ENCODE measurements at regions not wholly inside any gene's neighbourhood (a gene's known extent, or its start where the extent isn't known, plus 50 kb on each side); places are given as distances from the start of the nearest gene placed in this dataset.

DNA sequence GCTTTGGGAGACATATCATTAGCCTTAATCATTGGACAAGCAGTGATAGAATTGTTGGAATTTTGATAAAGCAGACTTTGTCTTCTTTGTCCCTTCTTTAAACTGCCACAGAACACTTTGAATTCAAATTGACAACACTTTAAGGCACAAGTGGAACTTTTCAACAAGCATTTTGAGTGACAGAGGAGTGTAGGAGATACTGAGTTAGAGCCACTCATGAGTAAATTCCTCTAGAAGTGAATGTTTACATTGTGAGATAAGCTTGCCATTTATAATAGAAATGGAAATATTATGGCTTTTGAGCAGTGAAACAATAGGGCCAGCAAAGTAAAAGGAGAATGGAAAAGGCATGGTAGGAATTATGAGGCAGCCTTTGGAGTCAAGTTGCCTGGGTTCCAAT, 515.8 kb downstream of the SLITRK6 start (continued):
- TF ChIP-seq NRF1 (conservative IDR thresholded peaks at IDR 0.05; ENCODE audit: low read depth, low read length): no peak
- no peak for TF ChIP-seq BACH1 (IDR thresholded peaks at IDR 0.05; ENCODE audit: borderline replicate concordance)
- no peak for TF ChIP-seq HDAC6 (IDR thresholded peaks at IDR 0.05; ENCODE audit: unreplicated experiment)
- no peak for TF ChIP-seq NFYB (IDR thresholded peaks at IDR 0.05; ENCODE audit: insufficient read depth, low read depth, low read length)
- no peak for TF ChIP-seq NR2C2 (IDR thresholded peaks at IDR 0.05; ENCODE audit: borderline replicate concordance, control insufficient read depth, insufficient read length, low read depth)
- TF ChIP-seq CREB1 (IDR thresholded peaks at IDR 0.05; ENCODE audit: low read depth): no peak
- no peak for TF ChIP-seq PRDM15 (CRISPR knock-in tag; IDR thresholded peaks at IDR 0.05)
- TF ChIP-seq, protein P1, sequence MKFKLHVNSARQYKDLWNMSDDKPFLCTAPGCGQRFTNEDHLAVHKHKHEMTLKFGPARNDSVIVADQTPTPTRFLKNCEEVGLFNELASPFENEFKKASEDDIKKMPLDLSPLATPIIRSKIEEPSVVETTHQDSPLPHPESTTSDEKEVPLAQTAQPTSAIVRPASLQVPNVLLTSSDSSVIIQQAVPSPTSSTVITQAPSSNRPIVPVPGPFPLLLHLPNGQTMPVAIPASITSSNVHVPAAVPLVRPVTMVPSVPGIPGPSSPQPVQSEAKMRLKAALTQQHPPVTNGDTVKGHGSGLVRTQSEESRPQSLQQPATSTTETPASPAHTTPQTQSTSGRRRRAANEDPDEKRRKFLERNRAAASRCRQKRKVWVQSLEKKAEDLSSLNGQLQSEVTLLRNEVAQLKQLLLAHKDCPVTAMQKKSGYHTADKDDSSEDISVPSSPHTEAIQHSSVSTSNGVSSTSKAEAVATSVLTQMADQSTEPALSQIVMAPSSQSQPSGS (IDR thresholded peaks at IDR 0.05; ENCODE audit: low read length): no peak
- no peak for TF ChIP-seq ZNF622 (IDR thresholded peaks at IDR 0.05)
- TF ChIP-seq, protein P2, sequence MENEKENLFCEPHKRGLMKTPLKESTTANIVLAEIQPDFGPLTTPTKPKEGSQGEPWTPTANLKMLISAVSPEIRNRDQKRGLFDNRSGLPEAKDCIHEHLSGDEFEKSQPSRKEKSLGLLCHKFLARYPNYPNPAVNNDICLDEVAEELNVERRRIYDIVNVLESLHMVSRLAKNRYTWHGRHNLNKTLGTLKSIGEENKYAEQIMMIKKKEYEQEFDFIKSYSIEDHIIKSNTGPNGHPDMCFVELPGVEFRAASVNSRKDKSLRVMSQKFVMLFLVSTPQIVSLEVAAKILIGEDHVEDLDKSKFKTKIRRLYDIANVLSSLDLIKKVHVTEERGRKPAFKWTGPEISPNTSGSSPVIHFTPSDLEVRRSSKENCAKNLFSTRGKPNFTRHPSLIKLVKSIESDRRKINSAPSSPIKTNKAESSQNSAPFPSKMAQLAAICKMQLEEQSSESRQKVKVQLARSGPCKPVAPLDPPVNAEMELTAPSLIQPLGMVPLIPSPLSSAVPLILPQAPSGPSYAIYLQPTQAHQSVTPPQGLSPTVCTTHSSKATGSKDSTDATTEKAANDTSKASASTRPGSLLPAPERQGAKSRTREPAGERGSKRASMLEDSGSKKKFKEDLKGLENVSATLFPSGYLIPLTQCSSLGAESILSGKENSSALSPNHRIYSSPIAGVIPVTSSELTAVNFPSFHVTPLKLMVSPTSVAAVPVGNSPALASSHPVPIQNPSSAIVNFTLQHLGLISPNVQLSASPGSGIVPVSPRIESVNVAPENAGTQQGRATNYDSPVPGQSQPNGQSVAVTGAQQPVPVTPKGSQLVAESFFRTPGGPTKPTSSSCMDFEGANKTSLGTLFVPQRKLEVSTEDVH (IDR thresholded peaks at IDR 0.05; ENCODE audit: low read depth, partially characterized antibody): no peak
